ENCODE measurements at regions not wholly inside any gene's neighbourhood (a gene's known extent, or its start where the extent isn't known, plus 50 kb on each side); places are given as distances from the start of the nearest gene placed in this dataset.

- intact Hi-C loops (cut with DNase I; ENCODE audit: low total_unique reads), result no loop called here
Observed at GRCh38 chr18:45463451-45463850, 151.8 kb upstream of the SLC14A2 start.

GRCh38 chr18:45464619-45465018 is 150.7 kb upstream of the SLC14A2 start:
- WGBS, 2 donors, result 45 to 71% methylated on average over 8 of the region's 8 CpGs
- Histone ChIP-seq H3K4me3 (no peak overlapping the region), H3K9me3 (no peaks in the 10 kb centered on the region), H3K27ac (no peak overlapping the region), H3K4me1 (no peaks in the 10 kb centered on the region), H3K27me3 (no peaks in the 10 kb centered on the region), H3K36me3 (ENCODE audit: low read depth, missing control alignments) (no peaks in the 10 kb centered on the region)
- intact Hi-C loops (cut with DNase I; ENCODE audit: low total_unique reads), result no loop called here
- no peak for TF ChIP-seq CTCF (IDR thresholded peaks at IDR 0.05)
- TF ChIP-seq POLR2A (IDR thresholded peaks at IDR 0.05), result no peak
- DNase-seq, result peak; percentile 41

More at GRCh38 chr18:45463451-45463850, 151.8 kb upstream of the SLC14A2 start:
- 93 to 94% methylated on average over 5 to 6 of the region's 6 CpGs for WGBS, 2 donors
- no peaks in the 10 kb centered on the region for H3K27me3 ChIP-seq
- DNase-seq, result no peak
- H3K4me1 ChIP-seq, result no peaks in the 10 kb centered on the region
- H3K9me3 ChIP-seq, result no peaks in the 10 kb centered on the region
- no peak overlapping the region for H3K4me3 ChIP-seq
- no peaks in the 10 kb centered on the region for H3K36me3 ChIP-seq (ENCODE audit: low read depth, missing control alignments)
- TF ChIP-seq CTCF (IDR thresholded peaks at IDR 0.05) (no peak), POLR2A (IDR thresholded peaks at IDR 0.05) (no peak)
- no peak overlapping the region for H3K27ac ChIP-seq

- Histone ChIP-seq H3K4me3 (no peak overlapping the region), H3K27me3 (no peaks in the 10 kb centered on the region), H3K36me3 (ENCODE audit: low read depth, missing control alignments) (no peaks in the 10 kb centered on the region), H3K4me1 (no peaks in the 10 kb centered on the region), H3K27ac (no peak overlapping the region), H3K9me3 (no peaks in the 10 kb centered on the region)
- 74 to 93% methylated on average over 2 of the region's 2 CpGs for WGBS, 2 donors
- intact Hi-C loops (cut with DNase I; ENCODE audit: low total_unique reads), result no loop called here
- no peak for DNase-seq
- TF ChIP-seq CTCF (IDR thresholded peaks at IDR 0.05), result no peak
- TF ChIP-seq POLR2A (IDR thresholded peaks at IDR 0.05), result no peak
Observed at GRCh38 chr18:45467293-45467692, 148.0 kb upstream of the SLC14A2 start.

GRCh38 chr18:45467945-45468344 is 147.3 kb upstream of the SLC14A2 start:
- DNase-seq, result no peak
- no peaks in the 10 kb centered on the region for H3K36me3 ChIP-seq (ENCODE audit: low read depth, missing control alignments)
- no peak overlapping the region for H3K27ac ChIP-seq
- no peaks in the 10 kb centered on the region for H3K4me1 ChIP-seq
- 24 to 64% methylated on average over 2 of the region's 2 CpGs for WGBS, 2 donors
- intact Hi-C loops (cut with DNase I; ENCODE audit: low total_unique reads), result no loop called here
- H3K27me3 ChIP-seq, result no peaks in the 10 kb centered on the region
- H3K4me3 ChIP-seq, result no peak overlapping the region
- TF ChIP-seq CTCF (IDR thresholded peaks at IDR 0.05) (no peak), POLR2A (IDR thresholded peaks at IDR 0.05) (no peak)
- no peaks in the 10 kb centered on the region for H3K9me3 ChIP-seq

GRCh38 chr18:45478889-45479288 is 136.4 kb upstream of the SLC14A2 start:
- H3K36me3 ChIP-seq (ENCODE audit: low read depth, missing control alignments), result no peaks in the 10 kb centered on the region
- intact Hi-C loops (cut with DNase I; ENCODE audit: low total_unique reads), result no loop called here
- H3K4me3 ChIP-seq, result no peak overlapping the region
- H3K27ac ChIP-seq, result no peak overlapping the region
- H3K4me1 ChIP-seq, result no peaks in the 10 kb centered on the region
- no peaks in the 10 kb centered on the region for H3K27me3 ChIP-seq
- no peaks in the 10 kb centered on the region for H3K9me3 ChIP-seq
- no peak for TF ChIP-seq CTCF (IDR thresholded peaks at IDR 0.05)
- TF ChIP-seq POLR2A (IDR thresholded peaks at IDR 0.05), result no peak
- no peak for DNase-seq
- 94 to 96% methylated on average over 3 of the region's 3 CpGs for WGBS, 2 donors
